Progenitor cell of endocrine pancreas (in vitro differentiated cells): ENCODE measurements at regions not wholly inside any gene's neighbourhood (a gene's known extent, or its start where the extent isn't known, plus 50 kb on each side); places are given as distances from the start of the nearest gene placed in this dataset.
"Not testable (repeated sequence)": the region's sequence is repeated elsewhere in the genome, so short reads cannot be mapped to it uniquely, and the experiment has no call there.

Experiments used
- DNase-seq: peaks from one replicate; pipeline ENCODE4 v3.0.0; 2021; ENCODE audit warnings: low spot score; ENCODE audit not compliant: unreplicated experiment
- H3K27ac Mint-ChIP-seq: 2 replicates; pipeline ENCODE4 v1.8.0; 2021; ENCODE audit warnings: mild to moderate bottlenecking, moderate library complexity, mixed read lengths
- H3K27me3 Mint-ChIP-seq: 2 replicates; pipeline ENCODE4 v1.8.0; 2021; ENCODE audit warnings: mixed read lengths
- H3K36me3 Mint-ChIP-seq: 2 replicates; pipeline ENCODE4 v1.8.0; 2022; ENCODE audit warnings: mixed read lengths; ENCODE audit not compliant: insufficient read depth
- H3K4me1 Mint-ChIP-seq: 2 replicates; pipeline ENCODE4 v1.8.0; 2021; ENCODE audit warnings: low read depth, mixed read lengths
- H3K4me3 Mint-ChIP-seq: 2 replicates; pipeline ENCODE4 v1.8.0; 2021; ENCODE audit warnings: low read depth, mild to moderate bottlenecking, moderate library complexity, mixed read lengths
- H3K9me3 Mint-ChIP-seq: 2 replicates; pipeline ENCODE4 v1.8.0; 2021; ENCODE audit warnings: low read depth, mixed read lengths
- TF ChIP-seq, protein P1 (sequence below): fragments of 200-600 bp; sonication (generic); IDR thresholded peaks from one replicate; pipeline ENCODE4 v1.5.0; 2021; ENCODE audit warnings: antibody characterized with exemption, mild to moderate bottlenecking; ENCODE audit not compliant: unreplicated experiment

DNA sequence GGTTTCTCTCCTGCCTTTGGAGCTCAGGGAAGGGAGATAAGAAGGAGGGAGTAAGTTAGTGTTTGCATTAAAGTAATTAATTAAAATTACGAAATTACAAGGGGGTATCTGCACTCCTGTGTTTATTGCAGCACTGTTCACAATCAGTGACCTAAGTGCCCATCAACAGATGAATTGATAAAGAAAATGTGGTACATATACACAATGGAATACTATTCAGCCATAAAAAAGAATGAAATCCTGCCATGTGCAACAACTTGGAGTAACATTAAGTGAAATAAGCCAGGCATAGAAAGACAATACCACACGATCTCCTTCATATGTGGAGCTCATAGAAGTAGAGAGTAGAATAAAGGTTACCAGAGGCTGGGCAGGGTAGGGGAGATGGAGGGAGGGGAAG, 202.0 kb downstream of the SHQ1 start:
- Mint-ChIP-seq H3K4me1 (peaks cover 9% of the 10 kb centered on the region), H3K9me3 (no peaks in the 10 kb centered on the region), H3K4me3 (no peak overlapping the region), H3K27me3 (peaks cover 11% of the 10 kb centered on the region), H3K36me3 (no peaks in the 10 kb centered on the region), H3K27ac (no peak overlapping the region)
- no peak for DNase-seq
- TF ChIP-seq, protein P1, sequence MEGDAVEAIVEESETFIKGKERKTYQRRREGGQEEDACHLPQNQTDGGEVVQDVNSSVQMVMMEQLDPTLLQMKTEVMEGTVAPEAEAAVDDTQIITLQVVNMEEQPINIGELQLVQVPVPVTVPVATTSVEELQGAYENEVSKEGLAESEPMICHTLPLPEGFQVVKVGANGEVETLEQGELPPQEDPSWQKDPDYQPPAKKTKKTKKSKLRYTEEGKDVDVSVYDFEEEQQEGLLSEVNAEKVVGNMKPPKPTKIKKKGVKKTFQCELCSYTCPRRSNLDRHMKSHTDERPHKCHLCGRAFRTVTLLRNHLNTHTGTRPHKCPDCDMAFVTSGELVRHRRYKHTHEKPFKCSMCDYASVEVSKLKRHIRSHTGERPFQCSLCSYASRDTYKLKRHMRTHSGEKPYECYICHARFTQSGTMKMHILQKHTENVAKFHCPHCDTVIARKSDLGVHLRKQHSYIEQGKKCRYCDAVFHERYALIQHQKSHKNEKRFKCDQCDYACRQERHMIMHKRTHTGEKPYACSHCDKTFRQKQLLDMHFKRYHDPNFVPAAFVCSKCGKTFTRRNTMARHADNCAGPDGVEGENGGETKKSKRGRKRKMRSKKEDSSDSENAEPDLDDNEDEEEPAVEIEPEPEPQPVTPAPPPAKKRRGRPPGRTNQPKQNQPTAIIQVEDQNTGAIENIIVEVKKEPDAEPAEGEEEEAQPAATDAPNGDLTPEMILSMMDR = no peak

DNA sequence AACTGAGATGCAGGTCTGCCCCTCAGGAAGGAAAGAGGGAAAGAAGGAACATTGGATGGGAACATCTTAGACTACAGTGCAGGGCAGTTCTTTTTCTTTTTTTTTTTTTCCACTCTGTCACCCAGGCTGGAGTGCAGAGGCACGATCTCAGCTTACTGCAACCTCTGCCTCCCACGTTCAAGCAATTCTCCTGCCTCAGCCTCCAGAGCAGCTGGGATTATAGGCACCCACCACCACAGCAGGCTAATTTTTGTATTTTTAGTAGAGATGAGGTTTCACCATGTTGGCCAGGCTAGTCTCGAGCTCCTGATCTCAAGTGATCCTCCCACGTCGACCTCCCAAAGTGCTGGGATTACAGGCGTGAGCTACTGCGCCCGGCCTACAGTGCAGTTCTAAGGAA, 204.6 kb downstream of the SHQ1 start:
- not testable (repeated sequence) for H3K4me3 Mint-ChIP-seq, H3K27me3 Mint-ChIP-seq

DNA sequence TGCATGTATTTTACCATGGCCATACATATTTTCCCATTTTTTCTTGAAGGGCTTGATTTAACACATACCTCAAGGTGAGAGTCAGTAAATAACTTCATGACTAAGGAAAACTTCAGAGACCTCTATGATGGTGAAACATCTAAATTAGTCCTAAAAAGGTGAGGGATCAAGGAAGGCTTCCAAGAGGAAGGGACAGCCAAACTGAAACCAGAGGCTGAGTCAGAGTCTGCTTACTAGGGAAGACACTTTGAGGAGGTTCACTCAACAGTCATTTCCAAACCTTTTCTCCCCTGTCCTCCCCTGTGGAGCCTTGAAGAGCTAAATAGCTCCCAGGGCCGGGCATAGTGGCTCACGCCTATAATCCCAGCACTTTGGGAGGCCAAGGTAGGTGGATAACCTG, 206.6 kb downstream of the SHQ1 start:
- no peak overlapping the region for H3K27ac Mint-ChIP-seq
- H3K9me3 Mint-ChIP-seq = no peaks in the 10 kb centered on the region
- H3K36me3 Mint-ChIP-seq = no peaks in the 10 kb centered on the region
- TF ChIP-seq, protein P1 = no peak
- no peak overlapping the region for H3K4me3 Mint-ChIP-seq
- H3K27me3 Mint-ChIP-seq = peaks cover 3% of the 10 kb centered on the region
- DNase-seq = no peak
- peaks cover 9% of the 10 kb centered on the region for H3K4me1 Mint-ChIP-seq

More for the DNA sequence above, 204.6 kb downstream of the SHQ1 start:
- not testable (repeated sequence) for H3K36me3 Mint-ChIP-seq, DNase-seq, H3K4me1 Mint-ChIP-seq, H3K27ac Mint-ChIP-seq, H3K9me3 Mint-ChIP-seq

DNA sequence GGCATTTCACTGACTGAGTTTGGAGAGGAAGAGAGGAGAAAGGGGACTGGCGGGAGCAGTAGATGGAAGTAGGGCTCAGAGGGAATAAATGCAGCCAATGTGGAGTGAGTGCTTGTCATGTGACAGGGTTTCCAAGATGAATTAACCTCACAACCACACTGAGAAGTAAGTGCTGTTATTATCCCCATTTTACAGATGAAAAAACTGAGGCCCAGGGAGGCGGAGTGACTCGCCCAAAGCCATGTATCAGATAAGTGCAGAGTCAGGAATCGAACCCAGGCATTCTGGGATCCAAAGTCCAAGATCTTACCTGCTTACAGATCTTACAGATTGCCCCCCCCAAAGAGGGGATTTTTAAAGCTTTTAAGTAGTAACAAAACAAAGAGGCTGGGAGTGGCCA, 207.2 kb downstream of the SHQ1 start:
- Mint-ChIP-seq H3K9me3 (no peaks in the 10 kb centered on the region), H3K4me3 (no peak overlapping the region), H3K27ac (no peak overlapping the region), H3K4me1 (peaks cover 9% of the 10 kb centered on the region), H3K36me3 (no peaks in the 10 kb centered on the region), H3K27me3 (peaks cover 3% of the 10 kb centered on the region)
- no peak for DNase-seq
- TF ChIP-seq, protein P1 = no peak

DNA sequence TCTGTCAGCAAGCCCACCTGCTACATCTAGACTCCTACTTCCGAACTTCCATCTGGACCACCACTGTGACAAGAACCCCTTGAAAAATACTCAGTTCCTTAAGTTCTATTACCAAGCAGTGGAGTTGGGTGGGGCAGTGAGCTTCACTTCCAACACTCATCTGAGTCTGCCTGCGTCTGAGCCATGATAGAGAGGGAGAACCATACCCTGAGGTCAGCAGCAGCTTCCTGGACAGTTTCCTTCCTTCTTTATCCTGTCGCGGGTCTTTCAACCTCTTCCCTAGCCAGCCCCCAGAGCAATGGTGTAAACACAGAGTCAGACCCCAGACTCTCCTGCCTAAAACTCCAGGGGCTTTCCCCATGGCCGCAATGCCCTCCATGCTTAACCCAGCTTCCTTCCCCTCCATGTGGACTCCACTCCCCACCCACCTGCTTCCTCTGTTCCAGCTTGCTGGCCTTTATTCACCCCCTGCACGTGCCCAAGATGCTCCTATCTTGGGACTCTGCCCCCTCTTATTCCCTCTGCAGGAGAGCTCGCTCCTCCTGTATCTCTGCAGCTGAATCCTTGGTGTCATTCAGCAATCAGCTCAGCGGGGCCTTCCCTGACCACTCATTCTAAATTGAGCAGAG, 211.2 kb downstream of the SHQ1 start:
- Mint-ChIP-seq H3K4me3 (no peak overlapping the region), H3K27me3 (no peaks in the 10 kb centered on the region), H3K27ac (no peak overlapping the region), H3K36me3 (no peaks in the 10 kb centered on the region), H3K4me1 (no peaks in the 10 kb centered on the region), H3K9me3 (no peaks in the 10 kb centered on the region)
- no peak for DNase-seq
- TF ChIP-seq, protein P1 = no peak

DNA sequence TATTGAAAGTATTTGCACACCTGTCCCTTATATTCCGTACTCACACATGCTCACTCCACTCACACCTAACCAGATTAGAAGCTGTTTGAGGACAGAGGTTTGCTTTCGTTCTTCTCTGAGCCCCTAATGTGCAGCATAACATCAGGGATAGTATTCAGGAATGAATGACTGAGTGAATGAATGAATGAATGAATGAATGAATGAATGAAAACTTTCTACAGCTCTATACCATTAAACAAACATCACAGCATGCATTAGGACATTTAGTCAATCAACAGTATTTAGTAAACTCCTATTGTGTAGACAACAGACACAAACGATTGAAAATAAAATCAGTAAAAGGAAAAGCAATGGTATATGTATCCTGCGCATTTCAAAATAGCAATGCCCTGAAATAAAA, 212.7 kb downstream of the SHQ1 start:
- H3K4me1 Mint-ChIP-seq = no peaks in the 10 kb centered on the region
- TF ChIP-seq, protein P1 = no peak
- H3K9me3 Mint-ChIP-seq = no peaks in the 10 kb centered on the region
- H3K27me3 Mint-ChIP-seq = no peaks in the 10 kb centered on the region
- H3K36me3 Mint-ChIP-seq = no peaks in the 10 kb centered on the region
- H3K4me3 Mint-ChIP-seq = no peak overlapping the region
- DNase-seq = no peak
- H3K27ac Mint-ChIP-seq = no peak overlapping the region
